IMR-90 (cell line): ENCODE measurements at regions not wholly inside any gene's neighbourhood (a gene's known extent, or its start where the extent isn't known, plus 50 kb on each side); places are given as distances from the start of the nearest gene placed in this dataset.

ENCODE experiments used
- ATAC-seq: fragments of 200-7000 bp; cut with Tn5 transposase; 2 replicates; pipeline ENCODE4 v1.9.1; 2020; ENCODE audit warnings: low read depth, mild to moderate bottlenecking, moderate library complexity
- BruUV-seq: library from RNA; stranded (reverse); fragments of 400-500 nt; replicated peaks from 2 replicates; lab custom pipeline; 2021; lab: Mats Ljungman, UMichigan
- CTCF ChIA-PET: fragments of 300-600 bp; formaldehyde crosslinking; extraction: SDS; loops from one replicate; lab custom pipeline; 2021; ENCODE audit warnings: antibody characterized with exemption; lab: Yijun Ruan, JAX
- POLR2A ChIA-PET: fragments of 300-600 bp; sonication (Branson Sonifier 250); formaldehyde crosslinking; loops from one replicate; lab custom pipeline; 2022; ENCODE audit warnings: antibody characterized with exemption; ENCODE audit not compliant: unreplicated experiment; lab: Charles Lee
- DNase-seq: peaks from one replicate; pipeline ENCODE4 v3.0.0; 2013
- H2AFZ ChIP-seq: replicated peaks from 2 replicates; pipeline ENCODE3; 2013; ENCODE audit warnings: low read length, mild to moderate bottlenecking; ENCODE audit not compliant: poor library complexity
- H2AK5ac ChIP-seq: 2 replicates; pipeline ENCODE4 v1.6.1; 2013; ENCODE audit warnings: low read depth, low read length, inconsistent platforms
- H2AK9ac ChIP-seq: replicated peaks from 2 replicates; pipeline ENCODE3; 2013; ENCODE audit warnings: mild to moderate bottlenecking, low read depth, low read length, moderate library complexity; ENCODE audit not compliant: poor library complexity
- H2BK120ac ChIP-seq: 2 replicates; pipeline ENCODE4 v1.6.1; 2013; ENCODE audit warnings: low read depth, low read length, inconsistent platforms
- H2BK15ac ChIP-seq: 3 replicates; pipeline ENCODE4 v1.6.1; 2013; ENCODE audit warnings: low read depth, low read length, inconsistent platforms
- H2BK20ac ChIP-seq: 2 replicates; pipeline ENCODE4 v1.6.1; 2013; ENCODE audit warnings: low read depth, mild to moderate bottlenecking, inconsistent platforms, low read length, moderate library complexity
- H2BK5ac ChIP-seq: 2 replicates; pipeline ENCODE4 v1.6.1; 2013; ENCODE audit warnings: mild to moderate bottlenecking, low read depth, low read length, inconsistent platforms; ENCODE audit not compliant: poor library complexity, severe bottlenecking
- H3K14ac ChIP-seq: replicated peaks from 2 replicates; pipeline ENCODE4 v1.6.1; 2013; ENCODE audit warnings: low read depth, low read length, inconsistent platforms
- H3K18ac ChIP-seq: 2 replicates; pipeline ENCODE4 v1.6.1; 2013; ENCODE audit warnings: low read depth, low read length, control low read depth
- H3K23ac ChIP-seq: 2 replicates; pipeline ENCODE4 v1.6.1; 2013; ENCODE audit warnings: low read depth, low read length, inconsistent platforms
- H3K27ac ChIP-seq: 2 replicates; pipeline ENCODE4 v1.5.1; 2013; ENCODE audit warnings: mild to moderate bottlenecking, control low read depth, low read length; ENCODE audit not compliant: insufficient read depth
- H3K27me3 ChIP-seq: 2 replicates; pipeline ENCODE4 v1.6.1; 2013; ENCODE audit warnings: low read length; ENCODE audit not compliant: control insufficient read depth, insufficient read depth
- H3K36me3 ChIP-seq: 2 replicates; pipeline ENCODE4 v1.6.1; 2013; ENCODE audit warnings: low read length, mixed read lengths; ENCODE audit not compliant: control insufficient read depth, insufficient read depth
- H3K4ac ChIP-seq: 2 replicates; pipeline ENCODE4 v1.6.1; 2013; ENCODE audit warnings: low read depth, low read length, inconsistent platforms
- H3K4me1 ChIP-seq: 2 replicates; pipeline ENCODE4 v1.6.1; 2013; ENCODE audit warnings: low read length, mixed read lengths; ENCODE audit not compliant: control insufficient read depth, insufficient read depth
- H3K4me2 ChIP-seq: 2 replicates; pipeline ENCODE4 v1.6.1; 2013; ENCODE audit warnings: low read depth, mild to moderate bottlenecking, control low read depth, low read length, moderate library complexity
- H3K4me3 ChIP-seq: 2 replicates; pipeline ENCODE4 v1.5.1; 2013; ENCODE audit warnings: low read depth, mild to moderate bottlenecking, control low read depth, low read length, moderate library complexity; ENCODE audit not compliant: insufficient read depth
- H3K56ac ChIP-seq: 2 replicates; pipeline ENCODE4 v1.6.1; 2013; ENCODE audit warnings: low read length, inconsistent platforms; ENCODE audit not compliant: insufficient read depth; ENCODE audit errors: extremely low read depth
- H3K79me1 ChIP-seq, 2 experiments: 2 replicates each; pipeline ENCODE4 v1.6.1; 2013; ENCODE audit warnings: low read length in 2 of 2, inconsistent platforms in 1 of 2, low read depth in 1 of 2
- H3K9ac ChIP-seq: 2 replicates; pipeline ENCODE4 v1.6.1; 2013; ENCODE audit warnings: low read depth, low read length, control low read depth
- H3K9me1 ChIP-seq: 2 replicates; pipeline ENCODE4 v1.6.1; 2013; ENCODE audit warnings: low read length, inconsistent platforms; ENCODE audit not compliant: insufficient read depth
- H3K9me3 ChIP-seq: 2 replicates; pipeline ENCODE4 v1.6.1; 2013; ENCODE audit warnings: low read length; ENCODE audit not compliant: control insufficient read depth, insufficient read depth
- H4K20me1 ChIP-seq: 2 replicates; pipeline ENCODE4 v1.6.1; 2013; ENCODE audit warnings: low read length, inconsistent platforms; ENCODE audit not compliant: insufficient read depth
- H4K5ac ChIP-seq: 2 replicates; pipeline ENCODE4 v1.6.1; 2013; ENCODE audit warnings: mild to moderate bottlenecking, low read depth, low read length, control low read depth
- H4K8ac ChIP-seq, 2 experiments: 2 replicates each; pipeline ENCODE4 v1.6.1; 2013; ENCODE audit warnings: low read depth in 2 of 2, low read length in 2 of 2, control low read depth in 1 of 2, inconsistent platforms in 1 of 2
- H4K91ac ChIP-seq: 2 replicates; pipeline ENCODE4 v1.6.1; 2013; ENCODE audit warnings: low read depth, low read length, inconsistent platforms; ENCODE audit not compliant: insufficient read depth
- BHLHE40 ChIP-seq: fragments of 150-350 bp; IDR thresholded peaks from 2 replicates; pipeline ENCODE4 v1.6.1; 2016; ENCODE audit warnings: mild to moderate bottlenecking, low read depth, low read length
- FOS ChIP-seq: fragments of 150-350 bp; IDR thresholded peaks from 2 replicates; pipeline ENCODE4 v1.6.1; 2016; ENCODE audit warnings: low read depth, low read length
- MAFK ChIP-seq: IDR thresholded peaks from 2 replicates; pipeline ENCODE4 v1.6.1; 2012; ENCODE audit warnings: low read depth, low read length, improper control_type of control experiment
- MAZ ChIP-seq: IDR thresholded peaks from 2 replicates; pipeline ENCODE4 v1.6.1; 2012; ENCODE audit warnings: low read depth, mild to moderate bottlenecking, low read length, improper control_type of control experiment, moderate library complexity, borderline replicate concordance
- NFE2L2 ChIP-seq: fragments of 150-350 bp; IDR thresholded peaks from 2 replicates; pipeline ENCODE4 v1.6.1; 2016; ENCODE audit warnings: low read depth, mild to moderate bottlenecking, low read length
- RCOR1 ChIP-seq: IDR thresholded peaks from 2 replicates; pipeline ENCODE4 v1.6.1; 2012; ENCODE audit warnings: mild to moderate bottlenecking, low read length, improper control_type of control experiment; ENCODE audit not compliant: insufficient replicate concordance
- RFX5 ChIP-seq: IDR thresholded peaks from 2 replicates; pipeline ENCODE4 v1.8.0; 2012; ENCODE audit warnings: low read depth, mild to moderate bottlenecking, low read length, moderate library complexity
- SMC3 ChIP-seq: fragments of 150-350 bp; IDR thresholded peaks from 2 replicates; pipeline ENCODE4 v1.6.1; 2016; ENCODE audit warnings: low read depth, mild to moderate bottlenecking, antibody characterized with exemption, low read length, moderate library complexity
- WGBS, 2 experiments: methylation state at CpG; one replicate each; pipeline versions ENCODE4 v1.1.5 to v1.1.7; 2013; ENCODE audit warnings: missing lambda C conversion rate in 2 of 2; ENCODE audit not compliant: insufficient read length in 1 of 2; ENCODE audit errors: extremely low coverage in 2 of 2; 5-methylcytosine and 5-hydroxymethylcytosine counted together
- dilution Hi-C: fragments of 300-500 bp; cut with HindIII; formaldehyde crosslinking; loops from one replicate; pipeline ENCODE4 v1.14.3; 2018; ENCODE audit warnings: low sequenced_read_pairs; ENCODE audit not compliant: unreplicated experiment
- in situ Hi-C: fragments of 300-500 bp; cut with MboI; formaldehyde crosslinking; loops from 3 replicates; pipeline ENCODE4 v1.14.3; 2019; ENCODE audit warnings: low sequenced_read_pairs, inconsistent platforms, mixed read lengths
- intact Hi-C: fragments of 100-400 bp; cut with micrococcal nuclease; formaldehyde crosslinking; loops from 2 replicates; pipeline ENCODE4 v1.10.0; 2022
- TF ChIP-seq, protein P1 (sequence below): conservative IDR thresholded peaks from 2 replicates; pipeline ENCODE4 v1.5.1; 2012; ENCODE audit warnings: mild to moderate bottlenecking, low read depth, low read length, improper control_type of control experiment
- TF ChIP-seq, protein P2 (sequence below): fragments of 150-350 bp; IDR thresholded peaks from 2 replicates; pipeline ENCODE4 v1.6.1; 2017; ENCODE audit warnings: mild to moderate bottlenecking, antibody characterized with exemption, low read length, low read depth

DNA sequence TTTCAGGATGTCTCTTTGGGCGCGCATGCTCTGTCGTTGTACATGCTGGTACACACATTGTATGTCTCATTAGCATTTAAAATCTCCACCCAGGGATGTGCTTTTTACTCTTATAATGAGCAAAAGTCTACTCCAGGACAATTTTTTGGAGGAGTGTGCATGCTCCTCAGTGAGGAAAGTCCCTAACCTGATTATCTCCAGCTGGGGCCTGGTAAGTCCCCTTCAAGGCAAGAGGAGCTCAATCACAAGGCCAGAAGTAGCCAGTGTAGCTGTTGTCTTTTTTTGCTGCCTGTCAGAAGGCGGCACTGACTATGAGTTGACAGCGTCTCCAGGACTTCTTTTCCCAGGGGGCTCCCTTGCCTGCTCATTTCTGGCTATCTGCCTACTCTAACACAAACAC lies 218.3 kb upstream of the CNTN1 start:
- Histone ChIP-seq H3K27me3 (no peaks in the 10 kb centered on the region), H2BK120ac (no peak overlapping the region), H3K36me3 (no peaks in the 10 kb centered on the region), H3K4ac (no peak overlapping the region), H3K18ac (no peak overlapping the region), H4K5ac (no peak overlapping the region), H2AFZ (no peak overlapping the region), H2AK9ac (no peak overlapping the region), H3K79me1 (no peaks in the 10 kb centered on the region), H3K27ac (no peak overlapping the region), H4K20me1 (no peaks in the 10 kb centered on the region), H4K91ac (no peak overlapping the region), H3K4me1 (no peaks in the 10 kb centered on the region), H3K14ac (no peak overlapping the region), H3K56ac (no peak overlapping the region), H4K8ac (no peak overlapping the region), H3K4me3 (no peak overlapping the region), H3K9ac (no peak overlapping the region), H3K9me3 (peaks cover 2% of the 10 kb centered on the region; the same call in 1 of the 2 replicates), H2BK20ac (no peak overlapping the region), H3K4me2 (no peak overlapping the region), H3K9me1 (no peaks in the 10 kb centered on the region), H2BK5ac (no peak overlapping the region), H2AK5ac (no peak overlapping the region), H2BK15ac (no peak overlapping the region), H3K23ac (no peak overlapping the region)
- ChIA-PET POLR2A (no interaction called here), CTCF (no interaction called here)
- ATAC-seq (no peak), DNase-seq (no peak)
- WGBS, 2 experiments, result no CpG with 5 or more reads among the region's 5 CpGs
- no TSS peak for BruUV-seq
- intact Hi-C loops (no loop called here), in situ Hi-C loops (no loop called here), dilution Hi-C loops (no loop called here)
- TF ChIP-seq MAZ (no peak), MAFK (no peak), NFE2L2 (no peak), FOS (no peak), SMC3 (no peak), RCOR1 (no peak), RFX5 (no peak), BHLHE40 (no peak)
- TF ChIP-seq, protein P1, sequence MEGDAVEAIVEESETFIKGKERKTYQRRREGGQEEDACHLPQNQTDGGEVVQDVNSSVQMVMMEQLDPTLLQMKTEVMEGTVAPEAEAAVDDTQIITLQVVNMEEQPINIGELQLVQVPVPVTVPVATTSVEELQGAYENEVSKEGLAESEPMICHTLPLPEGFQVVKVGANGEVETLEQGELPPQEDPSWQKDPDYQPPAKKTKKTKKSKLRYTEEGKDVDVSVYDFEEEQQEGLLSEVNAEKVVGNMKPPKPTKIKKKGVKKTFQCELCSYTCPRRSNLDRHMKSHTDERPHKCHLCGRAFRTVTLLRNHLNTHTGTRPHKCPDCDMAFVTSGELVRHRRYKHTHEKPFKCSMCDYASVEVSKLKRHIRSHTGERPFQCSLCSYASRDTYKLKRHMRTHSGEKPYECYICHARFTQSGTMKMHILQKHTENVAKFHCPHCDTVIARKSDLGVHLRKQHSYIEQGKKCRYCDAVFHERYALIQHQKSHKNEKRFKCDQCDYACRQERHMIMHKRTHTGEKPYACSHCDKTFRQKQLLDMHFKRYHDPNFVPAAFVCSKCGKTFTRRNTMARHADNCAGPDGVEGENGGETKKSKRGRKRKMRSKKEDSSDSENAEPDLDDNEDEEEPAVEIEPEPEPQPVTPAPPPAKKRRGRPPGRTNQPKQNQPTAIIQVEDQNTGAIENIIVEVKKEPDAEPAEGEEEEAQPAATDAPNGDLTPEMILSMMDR, result no peak
- TF ChIP-seq, protein P2, sequence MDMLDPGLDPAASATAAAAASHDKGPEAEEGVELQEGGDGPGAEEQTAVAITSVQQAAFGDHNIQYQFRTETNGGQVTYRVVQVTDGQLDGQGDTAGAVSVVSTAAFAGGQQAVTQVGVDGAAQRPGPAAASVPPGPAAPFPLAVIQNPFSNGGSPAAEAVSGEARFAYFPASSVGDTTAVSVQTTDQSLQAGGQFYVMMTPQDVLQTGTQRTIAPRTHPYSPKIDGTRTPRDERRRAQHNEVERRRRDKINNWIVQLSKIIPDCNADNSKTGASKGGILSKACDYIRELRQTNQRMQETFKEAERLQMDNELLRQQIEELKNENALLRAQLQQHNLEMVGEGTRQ, result no peak
